ENCODE measurements at regions not wholly inside any gene's neighbourhood (a gene's known extent, or its start where the extent isn't known, plus 50 kb on each side); places are given as distances from the start of the nearest gene placed in this dataset.

DNA sequence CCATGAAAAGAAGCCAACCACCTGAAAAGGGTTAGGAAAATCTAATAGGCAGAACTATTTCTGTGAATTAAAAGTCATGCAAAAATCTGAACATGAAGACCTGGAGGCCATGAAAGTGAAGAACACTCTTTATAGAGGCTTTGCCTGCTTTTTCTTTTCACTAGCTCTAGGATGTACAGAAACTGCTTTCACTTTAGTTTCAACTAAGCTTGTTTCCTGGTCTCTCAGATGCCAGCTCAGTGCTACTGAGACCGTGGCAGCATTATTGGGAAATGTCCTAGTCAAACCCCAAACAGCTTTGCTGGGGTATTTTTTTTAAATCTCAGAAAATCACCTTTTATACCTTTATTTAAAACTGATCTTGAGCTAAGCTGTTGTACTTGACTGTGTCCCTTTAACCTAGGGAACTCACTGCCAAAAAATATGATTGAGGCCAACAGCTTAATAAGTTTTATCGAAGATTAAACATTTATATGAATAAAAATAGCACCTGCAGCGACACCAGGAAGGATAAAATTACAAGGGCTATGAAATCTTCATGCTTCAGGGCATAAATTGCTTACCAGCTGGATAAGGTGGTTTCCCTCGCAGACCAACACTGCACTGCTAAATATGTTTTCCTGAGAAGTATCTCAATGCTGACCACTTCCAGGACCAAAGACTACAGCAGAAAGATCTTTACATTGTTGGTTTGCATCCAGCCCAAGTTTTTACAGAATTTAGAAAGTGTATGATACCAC is 621.8 kb upstream of the ZFHX3 start:
- TF ChIP-seq, protein P1, sequence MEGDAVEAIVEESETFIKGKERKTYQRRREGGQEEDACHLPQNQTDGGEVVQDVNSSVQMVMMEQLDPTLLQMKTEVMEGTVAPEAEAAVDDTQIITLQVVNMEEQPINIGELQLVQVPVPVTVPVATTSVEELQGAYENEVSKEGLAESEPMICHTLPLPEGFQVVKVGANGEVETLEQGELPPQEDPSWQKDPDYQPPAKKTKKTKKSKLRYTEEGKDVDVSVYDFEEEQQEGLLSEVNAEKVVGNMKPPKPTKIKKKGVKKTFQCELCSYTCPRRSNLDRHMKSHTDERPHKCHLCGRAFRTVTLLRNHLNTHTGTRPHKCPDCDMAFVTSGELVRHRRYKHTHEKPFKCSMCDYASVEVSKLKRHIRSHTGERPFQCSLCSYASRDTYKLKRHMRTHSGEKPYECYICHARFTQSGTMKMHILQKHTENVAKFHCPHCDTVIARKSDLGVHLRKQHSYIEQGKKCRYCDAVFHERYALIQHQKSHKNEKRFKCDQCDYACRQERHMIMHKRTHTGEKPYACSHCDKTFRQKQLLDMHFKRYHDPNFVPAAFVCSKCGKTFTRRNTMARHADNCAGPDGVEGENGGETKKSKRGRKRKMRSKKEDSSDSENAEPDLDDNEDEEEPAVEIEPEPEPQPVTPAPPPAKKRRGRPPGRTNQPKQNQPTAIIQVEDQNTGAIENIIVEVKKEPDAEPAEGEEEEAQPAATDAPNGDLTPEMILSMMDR (IDR thresholded peaks at IDR 0.05; ENCODE audit: low read depth, low read length): no peak
- no peak for TF ChIP-seq EZH2phosphoT487 (IDR thresholded peaks at IDR 0.05; ENCODE audit: low read depth)
